ENCODE measurements at regions not wholly inside any gene's neighbourhood (a gene's known extent, or its start where the extent isn't known, plus 50 kb on each side); places are given as distances from the start of the nearest gene placed in this dataset.

DNA sequence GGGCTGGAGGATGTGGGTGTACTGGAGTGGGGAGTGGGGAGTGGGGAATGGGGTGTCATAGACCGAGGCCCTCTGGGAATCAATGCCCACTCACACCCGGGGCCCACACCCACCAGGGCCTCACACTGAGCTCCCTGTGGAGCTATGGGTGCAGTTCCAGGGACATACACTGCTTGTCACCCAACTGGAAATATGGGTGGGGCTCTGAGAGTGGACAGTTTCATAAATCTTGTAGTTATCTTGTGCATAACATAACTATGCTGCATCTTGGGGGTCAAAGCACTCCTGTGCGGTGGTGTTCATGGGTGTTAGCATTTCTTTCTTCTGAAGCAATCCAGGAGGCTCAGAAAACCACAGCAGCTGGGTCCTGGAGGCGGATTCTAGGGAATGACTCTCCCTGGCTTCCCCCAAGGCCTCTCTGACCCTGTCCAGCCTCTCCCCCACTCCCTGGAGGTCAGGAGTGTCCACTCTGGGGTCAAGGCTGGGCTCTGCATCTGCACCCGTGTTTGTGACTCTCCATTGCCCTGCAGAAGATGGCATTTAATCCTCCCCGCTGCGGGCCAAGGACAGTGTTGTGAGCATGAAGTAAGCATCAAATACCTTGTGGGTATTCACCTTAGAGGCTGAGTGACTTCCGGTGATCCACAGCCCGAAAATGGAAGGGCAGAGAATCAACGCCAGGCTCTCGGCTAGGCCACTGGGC, 172.5 kb downstream of the CTTN start:
- DNase-seq (ENCODE audit: low spot score), result no peak

- DNase-seq (ENCODE audit: low spot score), result no peak
Observed at GRCh38 chr11:70572974-70573260, 174.6 kb downstream of the CTTN start.

DNA sequence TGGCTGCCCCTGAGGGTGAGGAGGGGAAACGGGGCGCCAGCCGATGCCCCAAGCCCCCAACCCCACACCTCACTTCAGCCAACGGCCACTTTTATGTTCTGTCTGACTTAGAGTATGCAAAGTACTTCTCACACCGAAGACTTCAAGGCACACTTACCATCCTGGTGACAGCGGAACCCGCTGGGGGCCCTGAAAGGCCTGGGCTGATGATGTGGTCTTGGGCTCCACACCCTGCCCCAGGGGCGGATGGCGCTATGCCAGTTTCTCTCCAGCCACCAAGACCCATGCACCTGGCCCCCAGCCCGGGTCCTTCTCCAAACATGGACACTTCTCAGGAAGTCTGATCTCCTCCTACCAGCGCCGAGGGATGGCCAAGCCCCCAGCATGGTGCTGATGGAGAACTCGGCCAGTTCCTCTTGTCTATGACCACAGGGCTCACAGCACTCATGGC, 175.4 kb downstream of the CTTN start:
- no peak for DNase-seq (ENCODE audit: low spot score)

- DNase-seq (ENCODE audit: low spot score), result no peak
Observed at GRCh38 chr11:70574725-70575347, 176.5 kb downstream of the CTTN start.

DNA sequence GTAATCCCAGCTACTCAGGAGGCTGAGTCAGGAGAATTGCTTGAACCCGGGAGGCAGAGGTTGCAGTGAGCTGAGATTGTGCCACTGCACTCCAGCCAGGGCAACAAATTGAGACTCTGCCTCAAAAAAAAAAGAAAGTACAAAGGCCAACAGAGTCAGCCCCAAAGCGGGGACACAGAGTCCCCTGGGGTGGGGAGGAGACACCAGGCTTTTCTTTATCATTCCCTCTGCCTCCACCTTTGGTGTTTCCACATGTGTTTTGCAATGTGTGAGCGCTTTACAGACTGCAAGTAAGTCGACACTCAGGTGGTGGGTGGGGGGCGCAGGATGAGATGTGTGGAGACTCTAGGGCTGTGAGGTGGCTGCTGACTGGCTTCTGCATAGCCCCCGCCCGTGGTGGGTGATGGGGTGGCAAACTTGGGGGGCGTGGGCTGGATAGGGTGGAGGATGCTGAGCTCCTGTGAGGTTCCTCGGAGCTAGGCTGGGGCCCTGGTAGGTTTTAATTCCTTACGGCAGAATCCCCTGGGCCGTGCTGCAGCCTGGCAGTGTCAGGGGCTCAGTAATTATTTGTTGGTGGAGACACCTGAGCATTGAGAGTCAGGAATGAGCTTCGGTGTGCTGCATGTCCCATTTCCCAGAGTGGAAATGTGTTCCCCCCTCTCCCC, 177.2 kb downstream of the CTTN start:
- DNase-seq (ENCODE audit: low spot score), result no peak

GRCh38 chr11:70577258-70577603, 178.9 kb downstream of the CTTN start:
- DNase-seq (ENCODE audit: low spot score), result no peak

GRCh38 chr11:70577948-70578347, 179.6 kb downstream of the CTTN start:
- no peak for DNase-seq (ENCODE audit: low spot score)

DNA sequence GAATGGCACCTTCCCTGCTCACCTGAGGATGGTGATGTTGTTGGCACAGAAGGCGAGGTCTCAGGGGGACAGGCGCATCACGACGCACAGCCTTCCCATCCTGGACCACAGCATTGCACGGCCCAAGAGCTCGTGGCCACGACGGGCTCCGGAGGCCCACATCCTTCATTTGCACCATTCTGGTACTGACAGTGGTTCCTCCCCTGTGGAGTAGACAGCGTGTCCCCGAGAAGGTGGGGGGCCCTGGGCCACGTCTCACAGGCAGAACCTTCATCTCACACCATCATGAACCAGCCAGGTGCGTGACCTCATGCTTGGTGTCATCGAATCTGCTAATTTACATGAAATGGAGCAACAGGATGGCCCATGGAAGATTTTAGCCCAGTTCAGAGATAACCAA, 180.0 kb downstream of the CTTN start:
- DNase-seq (ENCODE audit: low spot score), result no peak

DNA sequence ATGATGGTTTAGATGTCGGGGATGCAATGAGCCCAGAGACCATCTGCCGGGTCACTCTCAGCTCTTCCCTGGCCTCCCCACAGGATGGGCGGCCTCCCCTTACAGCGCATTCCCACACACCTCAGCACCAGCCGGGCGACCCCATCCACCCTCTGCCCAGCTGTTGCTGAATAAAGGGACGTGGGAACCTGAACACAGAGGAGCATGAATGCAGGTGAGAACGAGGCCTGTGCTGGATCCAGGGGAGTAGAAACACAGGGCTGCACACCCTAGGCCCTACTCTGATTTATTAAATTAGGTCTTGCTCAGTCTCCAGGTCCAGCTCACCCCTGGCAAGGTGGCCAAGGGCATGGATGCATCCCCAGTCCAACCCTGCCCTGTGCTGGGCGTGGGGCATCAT, 180.5 kb downstream of the CTTN start:
- DNase-seq (ENCODE audit: low spot score), result no peak

DNA sequence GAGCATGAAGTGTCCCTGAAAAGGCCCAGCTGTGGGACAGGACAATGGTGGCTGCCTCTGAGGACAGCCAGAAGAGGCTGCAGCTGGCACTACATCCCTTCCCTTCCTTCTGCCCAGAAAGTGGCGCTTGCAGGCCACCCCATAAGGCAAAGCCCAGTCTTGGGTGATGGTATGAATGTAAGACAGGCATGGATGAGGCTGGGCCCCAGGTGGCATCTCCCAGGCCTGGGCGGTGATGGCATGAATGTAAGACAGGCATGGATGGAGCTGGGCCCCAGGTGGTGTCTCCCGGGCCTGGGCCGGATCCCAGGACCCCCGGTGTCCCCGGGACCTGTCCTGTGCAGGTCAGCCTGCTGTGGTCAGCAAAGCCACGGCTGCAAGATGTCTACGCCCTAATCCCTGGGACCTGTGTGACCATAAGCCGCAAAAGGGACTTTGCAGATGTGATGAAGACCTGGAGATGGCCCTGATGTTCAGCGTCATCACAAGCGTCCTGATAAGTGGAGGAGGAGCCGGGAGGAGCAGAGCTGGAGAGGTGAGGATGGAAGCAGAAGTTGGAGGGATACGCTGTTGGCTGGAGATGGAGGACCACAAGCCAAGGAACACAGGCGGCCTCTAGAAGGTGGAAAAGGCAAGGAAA, 181.1 kb downstream of the CTTN start:
- DNase-seq (ENCODE audit: low spot score), result no peak

DNA sequence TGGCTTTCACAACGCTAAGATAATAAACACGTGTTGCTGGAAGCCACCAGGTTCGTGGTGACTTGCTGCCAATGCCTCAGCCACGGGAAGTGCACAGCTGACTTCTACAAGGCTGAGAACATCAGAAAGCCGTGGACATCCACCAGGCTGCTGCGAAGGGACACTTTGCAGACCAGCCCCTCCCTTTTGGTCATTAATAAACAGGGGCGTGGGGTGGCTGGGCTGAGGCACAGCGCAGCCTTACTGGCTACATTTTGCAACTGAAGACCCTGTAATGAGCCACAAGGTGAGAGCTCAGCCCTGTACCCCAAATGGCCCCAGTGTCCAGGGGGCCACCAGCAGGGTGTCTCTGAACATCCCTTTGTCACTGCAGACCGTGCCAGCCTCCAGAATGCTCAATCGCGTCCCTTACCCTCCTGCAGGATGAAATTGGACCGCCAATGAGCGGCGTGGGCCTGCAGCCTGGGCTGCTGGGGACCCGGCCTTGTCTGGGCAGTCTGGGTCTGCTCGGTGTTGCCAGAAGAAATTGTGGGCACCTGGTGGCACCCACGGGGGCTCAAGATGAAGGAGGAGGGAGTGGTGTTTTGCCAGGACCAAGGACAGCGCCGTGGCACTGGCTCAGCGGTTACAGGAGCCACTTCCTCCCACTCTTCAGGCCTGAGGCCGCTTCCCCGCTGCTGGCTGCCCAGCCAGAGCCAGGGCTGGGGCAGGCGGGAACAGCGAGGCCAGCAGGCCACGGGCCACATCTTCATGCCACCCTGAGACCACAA, 181.9 kb downstream of the CTTN start:
- DNase-seq (ENCODE audit: low spot score), result no peak

- DNase-seq (ENCODE audit: low spot score), result no peak
Observed at GRCh38 chr11:70581991-70582885, 183.9 kb downstream of the CTTN start.

- no peak for DNase-seq (ENCODE audit: low spot score)
Observed at GRCh38 chr11:70582886-70583641, 184.7 kb downstream of the CTTN start.

DNA sequence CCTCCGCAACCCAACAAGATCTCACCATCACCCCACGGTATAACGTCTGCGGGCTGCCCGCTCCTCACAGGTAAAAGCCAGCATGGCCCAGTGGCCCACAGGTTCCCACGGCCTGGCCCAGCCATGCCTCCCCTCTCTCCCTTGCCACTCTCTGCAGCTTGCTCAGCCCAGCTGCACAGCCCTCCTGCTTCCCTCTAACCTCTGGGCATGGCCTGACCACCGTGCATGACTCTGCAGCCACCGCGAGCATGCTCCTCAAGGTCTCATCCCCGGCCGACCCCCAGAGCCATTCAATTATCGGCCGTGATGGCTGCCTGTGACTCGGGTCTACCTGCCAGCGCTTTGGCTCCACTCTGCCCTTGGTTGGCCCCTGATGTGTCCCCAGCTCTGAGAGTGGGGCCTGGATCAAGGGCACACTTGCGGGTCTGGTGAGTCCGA, 185.5 kb downstream of the CTTN start:
- no peak for DNase-seq (ENCODE audit: low spot score)

DNA sequence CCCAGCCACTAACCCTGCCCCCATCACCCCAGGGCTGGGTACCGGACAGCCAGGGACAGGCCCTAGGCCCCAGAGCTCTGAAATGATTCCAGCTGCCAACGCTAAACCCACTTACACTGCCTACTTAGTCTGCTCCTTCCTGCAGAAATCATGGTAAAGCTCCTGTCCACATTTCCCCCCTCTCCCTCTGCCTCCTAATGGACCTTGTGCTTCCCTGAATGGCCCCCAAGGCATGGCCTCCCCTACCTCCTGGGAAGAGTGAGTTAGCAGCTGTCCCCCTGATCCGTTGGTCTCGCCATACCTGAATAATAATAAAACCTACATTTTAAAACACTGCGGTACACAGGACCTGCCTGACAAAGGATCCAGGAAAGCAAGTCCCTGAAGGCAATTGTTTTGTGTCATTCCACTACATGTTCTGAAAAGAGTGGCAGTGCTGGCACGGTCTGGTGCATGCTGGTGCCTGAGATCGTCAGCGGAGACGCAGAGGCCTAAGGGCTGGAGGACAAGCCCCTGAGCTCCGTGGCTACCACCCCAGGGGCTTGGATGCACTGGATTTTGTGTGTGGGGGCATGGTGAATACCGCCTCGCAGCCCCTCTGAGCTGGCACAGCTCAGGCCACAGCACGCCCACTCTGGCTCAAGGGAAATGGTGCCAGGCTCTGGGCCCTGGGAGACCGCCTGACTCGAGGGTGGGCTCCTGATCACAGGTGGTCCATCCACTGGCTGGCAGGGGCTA, 186.3 kb downstream of the CTTN start:
- DNase-seq (ENCODE audit: low spot score), result no peak

- no peak for DNase-seq (ENCODE audit: low spot score)
Observed at GRCh38 chr11:70585236-70585545, 186.9 kb downstream of the CTTN start.

- no peak for DNase-seq (ENCODE audit: low spot score)
Observed at GRCh38 chr11:70586261-70587074, 188.1 kb downstream of the CTTN start.

GRCh38 chr11:70587075-70587389, 188.7 kb downstream of the CTTN start:
- no peak for DNase-seq (ENCODE audit: low spot score)

DNA sequence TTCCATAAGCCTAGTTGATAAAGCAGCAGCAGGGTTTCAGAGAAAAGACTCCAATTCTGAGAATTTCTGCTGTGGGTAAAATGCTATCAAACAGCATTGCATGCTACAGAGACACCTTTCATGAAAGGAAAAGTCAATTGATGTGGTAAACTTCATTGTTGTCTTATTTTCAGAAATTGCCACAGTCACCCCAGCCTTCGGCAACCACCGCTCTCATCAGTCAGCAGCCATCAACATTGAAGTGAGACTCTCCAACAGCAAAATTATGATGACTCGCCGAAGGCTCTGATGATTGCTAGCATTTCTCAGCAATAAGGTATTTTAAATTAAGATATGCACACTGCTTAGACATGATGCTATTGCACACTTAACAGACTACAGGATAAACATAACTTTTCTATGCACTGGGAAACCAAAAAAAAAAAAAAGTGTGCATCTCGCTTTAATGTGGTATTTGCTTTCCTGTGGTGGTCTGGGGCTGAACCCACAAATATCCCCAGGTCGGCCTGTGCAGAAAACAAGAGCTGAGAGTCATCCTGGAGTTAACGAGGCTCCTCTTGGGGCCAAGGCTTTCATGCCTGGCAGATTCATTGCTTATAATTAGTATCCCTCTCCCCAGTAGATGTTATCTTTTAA, 192.1 kb downstream of the CTTN start:
- no peak for DNase-seq (ENCODE audit: low spot score)

All from putamen (tissue), 1 donor.